GM10266 (cell line): ENCODE measurements at regions not wholly inside any gene's neighbourhood (a gene's known extent, or its start where the extent isn't known, plus 50 kb on each side); places are given as distances from the start of the nearest gene placed in this dataset.

Source experiments
- DNase-seq: peaks from one replicate; pipeline ENCODE4 v3.0.0; 2012; ENCODE audit errors: extremely low spot score
- CTCF ChIP-seq: IDR thresholded peaks from 2 replicates; pipeline ENCODE4 v1.5.1; 2012; ENCODE audit warnings: mild to moderate bottlenecking, low read depth; ENCODE audit not compliant: control insufficient read depth, insufficient read depth; ENCODE audit errors: missing control alignments

- TF ChIP-seq CTCF, result no peak
- no peak for DNase-seq
These were observed 165.7 kb upstream of the SLC14A2 start for GRCh38 chr18:45449418-45450227.

GRCh38 chr18:45456090-45457021 is 158.9 kb upstream of the SLC14A2 start:
- TF ChIP-seq CTCF, result no peak
- DNase-seq, result no peak

- no peak for TF ChIP-seq CTCF
These were observed 157.2 kb upstream of the SLC14A2 start for GRCh38 chr18:45458033-45458432.

GRCh38 chr18:45462179-45462578 is 153.1 kb upstream of the SLC14A2 start:
- no peak for DNase-seq
- no peak for TF ChIP-seq CTCF

More at GRCh38 chr18:45458033-45458432, 157.2 kb upstream of the SLC14A2 start:
- DNase-seq, result no peak

- no peak for TF ChIP-seq CTCF
- DNase-seq, result no peak
These were observed 151.8 kb upstream of the SLC14A2 start for GRCh38 chr18:45463451-45463850.

- TF ChIP-seq CTCF, result no peak
- DNase-seq, result no peak
These were observed 150.7 kb upstream of the SLC14A2 start for GRCh38 chr18:45464619-45465018.

GRCh38 chr18:45467293-45467692 is 148.0 kb upstream of the SLC14A2 start:
- no peak for TF ChIP-seq CTCF
- DNase-seq, result no peak
